Stimulated activated CD4-positive, alpha-beta T cell treated with anti-CD3 and anti-CD28 coated beads, Interleukin-12 subunit alpha, Interleukin-12 subunit beta, amount 100 ng/mL, for 4 hours (primary cell): ENCODE measurements at regions not wholly inside any gene's neighbourhood (a gene's known extent, or its start where the extent isn't known, plus 50 kb on each side); places are given as distances from the start of the nearest gene placed in this dataset.
A peak's percentile ranks its signal among the peaks of the same experiment; 100 is the strongest.

Source experiments
- DNase-seq: peaks from one replicate; pipeline ENCODE4 v3.0.0-alpha.2; 2020

GRCh38 chrX:148371291-148371690, 129.1 kb upstream of the AFF2 start:
- no peak for DNase-seq

- no peak for DNase-seq
Observed at GRCh38 chrX:148372925-148373324, 127.5 kb upstream of the AFF2 start.

- no peak for DNase-seq
Observed at GRCh38 chrX:148376342-148376741, 124.1 kb upstream of the AFF2 start.

- DNase-seq = no peak
Observed at GRCh38 chrX:148380107-148380506, 120.3 kb upstream of the AFF2 start.

GRCh38 chrX:148380650-148381561, 119.5 kb upstream of the AFF2 start:
- DNase-seq = peak; percentile 13

- no peak for DNase-seq
Observed at GRCh38 chrX:148381603-148382002, 118.8 kb upstream of the AFF2 start.

- DNase-seq = no peak
Observed at GRCh38 chrX:148382983-148383382, 117.4 kb upstream of the AFF2 start.

- DNase-seq = no peak
Observed at GRCh38 chrX:148385471-148385870, 114.9 kb upstream of the AFF2 start.

- DNase-seq = no peak
Observed at GRCh38 chrX:148389629-148390028, 110.8 kb upstream of the AFF2 start.

GRCh38 chrX:148412006-148412405, 88.4 kb upstream of the AFF2 start:
- DNase-seq = no peak

GRCh38 chrX:148416142-148416541, 84.3 kb upstream of the AFF2 start:
- DNase-seq = no peak

- no peak for DNase-seq
Observed at GRCh38 chrX:148416931-148417330, 83.5 kb upstream of the AFF2 start.

- no peak for DNase-seq
Observed at GRCh38 chrX:148417934-148418333, 82.5 kb upstream of the AFF2 start.

GRCh38 chrX:148422526-148422925, 77.9 kb upstream of the AFF2 start:
- no peak for DNase-seq

GRCh38 chrX:148424570-148424969, 75.8 kb upstream of the AFF2 start:
- DNase-seq = no peak

- DNase-seq = no peak
Observed at GRCh38 chrX:148426467-148426866, 74.0 kb upstream of the AFF2 start.

- no peak for DNase-seq
Observed at GRCh38 chrX:148441387-148441786, 59.0 kb upstream of the AFF2 start.

- no peak for DNase-seq
Observed at GRCh38 chrX:148443216-148443615, 57.2 kb upstream of the AFF2 start.

- no peak for DNase-seq
Observed at GRCh38 chrX:148448686-148449085, 51.7 kb upstream of the AFF2 start.
